Urothelium cell line (cell line): ENCODE measurements at regions not wholly inside any gene's neighbourhood (a gene's known extent, or its start where the extent isn't known, plus 50 kb on each side); places are given as distances from the start of the nearest gene placed in this dataset.

Source experiments
- DNase-seq: peaks from one replicate; pipeline ENCODE4 v3.0.0; 2011; ENCODE audit warnings: low spot score, mixed read lengths
- FAIRE-seq: peaks from 2 replicates; lab custom pipeline; 2011; peaks lifted over from hg19 to GRCh38; lab: Jason Lieb, UNC

DNA sequence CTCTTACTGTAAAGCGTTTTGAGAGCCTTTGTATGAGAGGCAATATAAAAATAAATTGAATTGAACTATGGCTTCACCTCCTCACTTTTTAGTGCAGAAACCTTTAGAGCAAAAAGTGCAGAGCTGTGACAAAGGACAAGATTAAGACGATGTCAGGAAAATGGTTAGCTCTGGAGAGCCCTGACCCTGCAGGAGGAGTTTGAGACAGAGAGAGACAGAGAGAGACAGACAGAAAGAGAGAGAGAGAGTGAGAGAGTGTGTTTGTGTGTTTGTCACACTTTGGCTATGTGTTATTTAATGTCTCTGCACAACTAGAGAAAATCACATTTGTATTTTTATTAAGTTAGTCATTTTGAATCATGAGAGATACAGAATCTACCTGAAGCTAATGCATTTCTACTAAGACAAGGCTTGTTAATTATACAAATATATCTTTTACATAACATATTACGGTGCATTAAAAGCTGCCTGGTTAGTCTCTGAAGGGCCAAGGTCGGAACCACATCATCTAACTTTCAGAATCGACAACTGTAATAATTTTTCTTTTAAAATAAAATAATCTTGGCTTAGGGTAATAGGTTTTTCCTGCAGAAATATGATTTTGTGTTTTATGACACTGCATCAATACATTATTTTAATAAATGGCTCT, 423.5 kb upstream of the ZEB2 start:
- FAIRE-seq (no peak), DNase-seq (no peak)

DNA sequence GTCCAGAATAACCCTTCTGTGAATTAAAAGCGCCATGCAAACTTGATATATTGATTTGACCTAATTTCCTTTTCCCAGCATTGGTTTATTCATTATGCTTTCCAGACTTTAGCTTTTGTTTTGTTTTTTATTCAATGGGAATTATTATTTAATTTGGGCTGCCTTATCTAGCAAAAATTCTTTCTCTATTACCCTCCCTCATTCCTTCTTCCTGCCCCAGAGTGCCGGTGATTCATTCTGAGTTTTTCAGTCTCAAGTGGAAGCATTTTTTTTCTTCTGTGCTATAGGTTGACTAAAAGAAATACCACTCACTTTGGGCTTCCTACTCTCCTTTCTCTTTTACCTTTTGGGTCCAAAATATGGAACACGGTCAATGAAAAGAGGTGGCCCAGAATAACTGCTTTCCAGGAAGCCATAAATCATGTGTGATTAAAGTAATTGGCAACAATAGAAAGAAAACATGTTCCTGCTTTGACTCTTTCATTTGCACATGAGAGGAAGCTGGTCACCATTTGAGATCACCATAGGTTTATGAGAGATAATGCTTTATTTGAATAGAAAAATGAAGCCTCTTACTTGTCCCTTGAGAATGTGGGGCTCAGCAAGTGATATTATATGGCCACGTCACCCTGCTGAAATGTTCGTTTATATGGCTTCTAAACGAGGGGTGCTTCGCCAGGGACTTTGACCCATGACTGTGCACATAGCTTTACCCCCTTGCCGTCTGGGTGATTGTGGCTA, 422.8 kb upstream of the ZEB2 start:
- DNase-seq (peak; percentile 11), FAIRE-seq (no peak)

DNA sequence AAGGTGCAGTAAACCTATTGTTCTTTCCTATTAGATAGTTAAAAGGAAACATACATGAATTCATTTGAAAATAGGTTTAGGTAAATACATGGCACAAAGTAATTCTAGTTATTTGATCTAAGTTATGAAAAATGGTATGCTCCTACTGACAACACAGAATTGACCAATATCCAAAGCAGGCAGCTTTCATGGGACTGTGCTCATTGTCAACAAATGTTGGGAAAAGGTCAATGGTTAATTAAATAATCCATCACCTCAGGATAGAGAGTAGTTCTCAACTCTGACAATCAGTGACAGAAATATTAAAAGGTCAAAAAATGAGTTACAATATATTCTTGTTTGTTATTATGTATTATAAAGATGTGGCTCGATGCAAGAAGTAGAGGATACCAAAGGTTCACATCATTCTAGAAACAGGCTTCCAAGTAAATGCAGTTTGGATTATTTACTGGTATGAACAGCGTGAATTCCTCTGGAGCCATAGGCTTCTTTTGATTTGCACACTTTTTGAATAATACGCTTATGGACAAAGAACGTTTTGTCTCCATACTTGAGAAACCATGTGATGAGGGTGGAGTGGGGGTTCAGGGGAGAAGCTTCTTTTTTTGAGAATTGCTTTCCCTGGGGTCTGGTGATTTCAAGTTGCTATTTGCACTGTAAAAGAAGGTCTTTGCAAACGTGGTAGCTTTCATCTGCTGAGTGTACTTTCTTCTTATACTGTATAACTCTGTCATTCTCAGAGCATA, 422.0 kb upstream of the ZEB2 start:
- FAIRE-seq (no peak), DNase-seq (no peak)

DNA sequence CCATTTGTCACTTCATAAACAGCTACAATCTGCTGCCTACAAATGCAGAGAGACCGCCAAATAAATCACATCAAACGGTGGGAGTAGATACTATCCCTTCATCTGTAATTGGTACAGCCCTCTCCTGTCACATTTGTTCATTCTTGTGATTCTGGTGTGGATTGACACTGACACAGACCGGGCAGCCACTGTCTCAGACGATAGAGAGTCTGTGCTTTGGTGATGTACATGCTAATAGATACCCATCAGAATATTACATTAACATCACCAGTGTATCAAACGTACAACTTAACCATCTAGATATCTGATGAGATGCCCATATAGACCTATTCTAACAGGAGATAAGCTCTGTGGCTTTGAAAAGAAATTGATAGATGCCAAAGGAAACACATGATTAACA, 419.7 kb upstream of the ZEB2 start:
- FAIRE-seq: no peak
- no peak for DNase-seq

DNA sequence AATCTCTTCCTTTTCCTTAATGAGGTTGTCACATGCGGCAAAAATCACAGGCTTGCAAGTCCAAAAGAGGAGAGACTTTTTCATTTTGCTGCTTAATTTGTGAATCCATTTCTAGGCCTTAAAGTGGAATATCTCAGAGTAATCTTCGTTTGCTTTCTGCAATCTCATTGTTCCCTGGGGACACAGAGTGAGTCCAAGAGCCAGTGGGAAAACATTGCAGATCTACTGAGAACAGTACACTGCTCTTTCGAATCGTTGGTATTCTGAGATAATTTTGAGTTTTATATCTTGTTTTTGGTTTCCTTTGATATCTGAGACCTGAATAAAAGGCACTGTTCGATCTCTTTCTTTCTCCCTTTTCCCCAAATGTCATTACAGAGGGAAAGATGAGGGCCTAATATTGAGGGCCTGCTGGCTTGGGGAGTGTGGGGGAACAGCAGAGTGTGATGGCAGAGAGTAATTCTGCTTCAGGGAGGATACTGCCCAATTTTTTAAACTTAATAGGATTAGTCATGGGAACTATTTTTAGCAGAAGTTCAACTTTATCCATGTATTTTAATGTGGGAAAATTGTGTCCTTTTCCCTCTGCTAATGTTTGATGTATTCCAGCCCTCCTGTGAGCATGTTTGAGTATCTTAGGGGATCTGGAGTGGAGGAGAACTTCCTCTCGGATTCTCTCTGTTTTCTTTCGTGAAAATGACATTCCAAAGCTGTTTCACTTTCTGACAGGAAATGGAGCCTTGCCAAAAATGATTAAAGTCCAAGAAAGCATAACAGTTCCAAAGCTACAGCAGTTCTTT, 418.2 kb upstream of the ZEB2 start:
- FAIRE-seq (no peak), DNase-seq (peak; percentile 18)

DNA sequence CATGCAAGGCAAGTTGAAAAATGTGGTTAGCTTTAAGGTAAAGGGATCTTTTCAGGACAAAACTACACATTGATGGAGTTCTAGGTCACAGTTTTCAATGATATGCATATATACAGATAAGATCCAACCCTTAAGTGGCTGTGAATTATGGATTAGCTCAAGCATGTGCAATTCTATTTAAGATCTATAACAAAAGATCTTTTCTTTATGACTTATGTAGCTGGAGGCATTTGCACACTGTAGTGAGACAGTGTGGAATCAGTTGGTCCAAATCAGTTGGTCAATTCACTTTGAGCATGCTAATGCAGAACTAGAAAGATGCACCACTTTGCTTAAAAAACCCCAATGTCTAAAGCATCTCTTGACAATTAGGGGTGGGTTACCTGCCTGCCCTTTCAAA, 417.1 kb upstream of the ZEB2 start:
- no peak for FAIRE-seq

DNA sequence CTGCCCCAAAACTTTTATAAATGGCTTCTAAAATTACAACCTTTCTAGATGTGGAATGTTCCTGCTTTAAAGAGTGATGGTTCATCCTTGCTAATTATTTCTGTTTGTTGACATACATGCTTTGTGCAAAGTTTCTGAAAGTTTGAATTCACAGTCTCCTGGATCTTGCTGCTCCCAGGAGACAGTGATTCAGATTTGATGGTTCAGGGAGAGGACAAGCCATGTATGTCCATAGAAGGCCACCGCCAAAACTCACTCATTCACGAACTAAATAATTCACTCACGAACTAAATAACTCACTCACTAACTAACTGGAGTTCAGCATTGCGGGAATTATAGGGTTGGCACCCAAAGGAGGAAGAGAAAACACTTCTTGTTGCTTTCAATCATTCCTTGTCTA, 416.5 kb upstream of the ZEB2 start:
- FAIRE-seq: no peak
- no peak for DNase-seq

More for the DNA sequence above, 417.1 kb upstream of the ZEB2 start:
- no peak for DNase-seq

DNA sequence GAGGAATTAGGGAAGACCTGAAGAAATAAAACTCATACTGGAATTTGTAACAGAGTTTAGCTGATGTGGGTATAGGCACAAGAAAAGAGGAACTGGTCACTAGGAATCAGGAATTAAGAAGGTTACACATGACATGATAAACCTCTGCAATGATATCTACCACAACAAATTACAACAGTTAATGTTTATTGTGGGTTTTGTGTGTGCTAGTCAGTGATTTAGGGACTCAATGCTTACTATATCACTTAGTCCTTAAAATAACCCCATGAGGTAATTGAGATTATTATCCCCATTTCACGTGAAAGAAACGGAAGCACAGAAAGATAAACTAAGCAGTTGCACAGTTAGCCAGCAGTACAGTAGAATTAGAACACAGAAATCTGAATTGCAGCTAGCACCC, 415.8 kb upstream of the ZEB2 start:
- FAIRE-seq: no peak
- no peak for DNase-seq

DNA sequence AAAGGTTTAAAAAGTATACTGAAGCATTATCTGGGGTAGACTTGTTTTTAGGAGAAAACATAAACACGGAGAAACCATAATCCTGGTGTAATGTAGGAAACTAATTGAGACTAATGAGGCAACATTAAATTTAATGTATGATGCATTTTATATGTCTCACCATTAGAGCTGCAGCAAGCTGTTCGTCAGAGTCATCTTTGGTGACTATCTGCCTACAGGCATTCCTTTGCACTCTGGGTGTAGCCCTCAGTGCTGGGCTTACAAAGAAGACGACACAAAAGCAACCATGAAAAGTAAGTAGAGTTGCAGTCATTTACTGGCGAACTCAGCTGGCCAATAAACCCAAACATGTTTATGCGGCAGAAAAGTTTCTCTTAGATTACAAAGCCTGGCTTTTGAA, 415.3 kb upstream of the ZEB2 start:
- DNase-seq: no peak
- FAIRE-seq: no peak

DNA sequence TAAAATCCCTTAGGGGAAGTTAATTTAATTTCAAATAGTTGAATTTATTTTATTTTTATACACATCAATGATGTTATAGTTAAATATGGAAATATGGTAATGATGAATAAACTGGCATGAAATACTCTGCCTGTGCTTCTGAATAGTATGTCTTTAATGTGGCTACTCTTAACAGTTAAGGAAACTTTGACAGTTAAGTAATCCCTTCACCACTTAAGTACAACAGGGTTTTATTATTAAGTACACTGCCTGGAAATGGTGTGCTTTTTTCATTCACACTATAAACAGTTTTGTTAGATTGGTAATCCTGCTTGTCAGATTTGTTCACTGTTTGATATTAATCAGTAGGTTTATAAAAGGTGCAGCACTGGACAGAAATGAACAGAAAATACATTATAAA, 412.0 kb upstream of the ZEB2 start:
- FAIRE-seq (no peak), DNase-seq (no peak)

DNA sequence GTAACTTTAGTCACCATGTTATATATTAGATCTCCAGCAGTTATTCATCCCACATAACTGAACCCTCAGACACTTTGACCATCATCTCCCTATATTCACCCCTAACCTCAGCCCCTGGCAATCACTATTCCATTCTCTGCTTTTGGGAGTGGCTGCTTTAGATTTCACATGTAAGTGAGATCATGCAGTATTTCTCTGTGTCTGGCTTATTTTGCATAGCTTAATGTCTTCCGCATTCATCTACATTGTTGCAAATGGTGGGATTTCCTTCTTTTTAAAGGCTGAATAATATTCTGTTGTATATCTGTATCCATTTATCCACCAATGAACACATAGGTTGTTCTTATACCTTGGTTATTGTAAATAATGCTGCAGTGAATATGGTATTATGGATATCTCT, 411.6 kb upstream of the ZEB2 start:
- FAIRE-seq: no peak

DNA sequence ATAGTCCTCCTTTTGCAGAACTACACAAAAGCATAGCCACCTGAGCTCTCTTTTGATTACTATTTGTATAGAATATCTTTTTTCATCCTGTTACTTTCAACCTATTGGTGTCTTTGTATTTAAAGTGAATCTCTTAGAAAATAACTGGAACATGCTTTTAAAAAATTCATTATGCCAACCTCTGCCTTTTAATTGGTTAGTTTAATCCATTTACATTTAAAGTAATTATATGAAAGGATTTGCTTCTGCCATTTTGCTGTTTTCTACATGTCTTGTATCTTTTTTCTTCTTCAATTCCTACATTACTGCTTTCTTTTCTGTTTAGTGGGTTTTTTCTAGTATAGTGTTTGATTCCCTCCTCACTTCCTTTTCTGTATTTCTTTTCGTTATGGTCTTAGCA, 407.5 kb upstream of the ZEB2 start:
- DNase-seq (no peak), FAIRE-seq (no peak)

More for the DNA sequence above, 411.6 kb upstream of the ZEB2 start:
- DNase-seq: no peak

DNA sequence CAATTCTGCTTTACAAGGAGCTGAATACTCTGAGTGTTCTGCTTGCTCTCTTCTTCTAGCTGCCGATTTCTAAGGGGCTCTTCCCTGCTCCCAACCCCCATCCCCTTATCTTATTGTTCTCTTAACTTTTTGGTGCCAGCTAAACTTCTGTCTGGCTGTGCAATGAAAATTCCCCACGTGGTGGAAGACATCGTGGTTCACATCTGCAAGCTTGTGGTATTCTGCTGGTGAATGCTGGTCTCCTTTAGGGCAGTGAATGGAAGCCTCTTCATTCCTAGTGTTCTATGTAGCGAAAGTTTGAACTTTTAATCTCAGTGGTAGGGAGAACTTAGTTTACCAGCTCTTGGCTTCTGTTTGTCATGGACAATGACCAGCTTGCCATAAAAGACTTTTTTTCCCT, 406.0 kb upstream of the ZEB2 start:
- no peak for FAIRE-seq

DNA sequence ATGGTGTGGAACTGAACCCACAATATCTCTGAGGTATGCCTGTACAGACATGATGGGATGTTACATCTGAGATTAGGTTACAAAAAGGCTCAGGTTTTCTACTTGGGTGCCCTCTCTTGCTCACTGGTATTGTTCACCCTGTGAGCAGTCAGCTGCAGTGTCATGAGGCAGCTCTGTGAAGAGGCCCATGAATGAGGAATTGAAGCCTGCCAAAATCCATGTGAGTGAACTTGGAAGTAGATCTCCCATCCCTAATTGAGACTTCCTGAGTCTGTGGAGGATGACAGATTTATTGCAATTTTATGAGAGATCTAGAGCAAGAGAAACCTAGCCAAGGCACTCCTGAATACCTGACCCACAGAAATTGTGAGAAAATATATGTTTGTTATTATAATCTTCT, 404.9 kb upstream of the ZEB2 start:
- DNase-seq: no peak
- FAIRE-seq: no peak

More for the DNA sequence above, 406.0 kb upstream of the ZEB2 start:
- DNase-seq: no peak

DNA sequence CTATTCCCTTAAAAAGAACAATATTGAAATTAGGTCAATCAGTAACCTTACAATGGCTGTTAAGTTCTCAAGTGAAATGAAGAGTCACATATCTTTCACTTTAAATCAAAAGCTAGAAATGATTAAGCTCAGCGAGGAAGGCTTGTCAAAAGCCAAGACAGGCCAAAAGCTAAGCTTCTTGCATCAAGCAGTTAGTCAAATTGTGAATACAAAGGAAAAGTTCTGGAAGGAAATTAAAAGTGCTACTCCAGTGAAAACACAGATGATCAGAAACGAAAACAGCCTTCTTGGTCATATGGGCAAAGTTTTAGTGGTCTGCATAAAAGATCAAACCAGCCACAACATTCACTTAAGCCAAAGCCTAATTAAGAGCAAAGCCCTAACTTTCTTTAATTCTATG, 402.6 kb upstream of the ZEB2 start:
- FAIRE-seq (no peak), DNase-seq (no peak)

DNA sequence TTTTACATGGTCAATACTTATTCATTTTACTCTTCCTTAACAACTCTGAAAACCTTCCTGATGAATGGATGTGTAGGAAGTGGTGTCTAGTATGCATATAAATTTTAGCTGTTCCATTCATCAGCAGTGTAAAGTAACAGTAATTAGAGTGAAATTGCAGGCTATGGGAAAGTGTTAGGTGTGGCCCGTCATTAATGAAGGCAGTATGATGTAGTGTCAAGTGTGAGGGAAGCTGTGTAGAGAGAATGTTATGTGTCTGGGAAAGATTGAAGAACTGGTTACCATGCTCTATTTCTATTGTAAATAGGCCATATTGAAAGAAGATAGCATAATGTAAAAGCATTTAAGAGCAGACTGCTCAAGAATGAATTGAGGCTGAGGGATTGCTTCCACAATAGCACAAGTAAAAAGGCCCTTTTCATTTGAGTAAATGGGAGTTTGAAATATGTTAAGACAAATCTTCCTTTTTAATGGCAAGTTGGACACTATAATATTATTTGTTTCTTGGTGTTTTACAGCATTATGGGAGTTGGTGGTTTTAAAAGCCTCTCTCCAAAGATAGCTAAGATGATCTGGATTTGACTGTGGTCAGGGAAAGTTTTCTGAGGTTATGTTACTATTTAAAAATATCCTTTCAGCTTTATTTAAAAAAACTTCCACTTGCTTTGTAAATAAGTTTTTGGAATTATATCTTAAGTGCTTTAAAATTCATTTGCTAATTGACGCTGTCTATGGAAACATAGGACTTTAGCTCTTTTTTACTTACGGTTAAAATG, 401.0 kb upstream of the ZEB2 start:
- no peak for DNase-seq
- no peak for FAIRE-seq

DNA sequence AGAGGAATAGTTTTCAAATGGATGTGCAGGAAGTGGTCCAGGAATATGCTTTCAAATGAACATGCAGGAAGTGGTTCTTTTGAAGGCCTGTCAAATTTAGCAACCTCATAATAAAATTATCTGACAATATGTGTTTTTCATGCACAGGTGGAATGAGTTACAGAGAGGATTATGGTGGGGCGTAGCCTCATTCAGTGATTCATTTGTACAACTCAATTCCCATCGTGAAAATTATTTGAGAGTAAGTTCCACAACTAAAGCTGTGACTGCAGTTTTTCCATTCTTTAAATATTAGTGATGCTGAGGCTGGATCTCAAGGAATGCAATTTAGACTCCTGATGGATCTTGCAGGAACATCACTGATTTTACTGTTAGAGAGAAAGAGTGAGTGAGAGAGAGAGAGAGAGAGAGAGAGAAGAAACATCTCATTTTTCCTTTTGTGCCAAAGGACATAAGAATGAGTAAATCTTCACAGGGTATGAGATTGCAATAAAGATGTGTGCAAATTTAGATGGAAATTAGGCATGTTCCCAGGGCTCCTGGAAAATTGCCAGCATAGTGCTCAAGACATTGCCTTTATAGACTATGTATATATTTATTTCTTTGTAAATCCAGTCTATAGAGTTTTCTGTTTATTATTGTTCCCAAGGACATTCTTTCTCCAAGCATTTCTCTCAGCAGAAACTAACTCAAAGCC, 394.9 kb upstream of the ZEB2 start:
- no peak for FAIRE-seq

DNA sequence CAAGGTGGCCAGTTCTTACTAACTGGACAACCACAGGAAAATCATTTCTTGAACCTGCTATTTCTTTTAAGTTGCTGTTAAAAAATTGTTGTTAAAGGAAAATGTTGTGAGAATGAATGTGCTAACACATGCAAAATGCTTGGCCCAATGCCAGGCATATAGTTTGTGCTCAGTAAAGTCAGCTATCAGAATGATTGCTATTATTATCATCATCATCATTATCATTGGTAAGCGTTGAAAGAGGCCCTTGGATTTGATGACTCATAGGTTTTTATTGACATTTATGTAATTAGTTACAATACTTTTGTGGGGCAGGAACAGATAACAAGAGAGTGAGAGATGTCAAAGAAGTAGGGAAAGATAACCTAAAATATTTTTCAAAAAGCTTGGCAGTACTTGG, 394.2 kb upstream of the ZEB2 start:
- DNase-seq (no peak), FAIRE-seq (no peak)

More for the DNA sequence above, 394.9 kb upstream of the ZEB2 start:
- DNase-seq: no peak

DNA sequence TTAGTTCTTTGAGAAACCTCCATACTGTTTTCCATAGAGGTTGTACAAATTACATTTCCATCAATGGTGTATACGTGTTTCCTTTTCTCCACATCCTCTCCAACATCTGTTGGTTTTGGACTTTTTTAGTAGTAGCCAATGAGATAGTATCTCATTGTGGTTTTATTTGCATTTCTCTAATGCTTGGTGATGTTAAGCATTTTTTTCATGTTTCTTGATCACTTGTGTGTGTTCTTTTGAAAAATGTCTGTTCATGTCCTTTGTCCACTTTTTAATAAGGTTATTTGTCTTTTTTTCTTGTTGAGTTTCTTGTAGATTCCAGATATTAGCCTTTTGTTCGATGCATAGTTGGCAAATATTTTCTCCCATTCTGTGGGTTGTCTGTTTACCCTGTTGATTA, 392.3 kb upstream of the ZEB2 start:
- FAIRE-seq: no peak

DNA sequence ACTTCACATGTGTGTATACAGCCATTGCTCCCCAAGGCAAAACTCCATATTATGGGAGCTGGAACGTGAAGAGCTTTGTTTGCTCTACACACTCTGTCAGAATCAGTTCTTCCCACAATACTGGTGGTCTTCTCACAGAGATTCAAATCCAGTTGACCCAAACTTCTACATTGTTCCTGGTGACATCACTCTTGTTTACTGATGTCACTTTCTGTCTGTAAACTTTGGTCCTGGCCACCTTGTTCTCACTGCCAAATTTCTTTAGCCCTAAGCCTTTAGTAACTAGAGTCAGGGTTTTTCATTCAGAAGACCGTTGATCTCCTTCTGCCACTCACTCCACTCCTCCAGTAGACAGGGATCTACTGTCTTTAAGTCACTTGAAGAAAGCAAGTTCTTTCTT, 386.0 kb upstream of the ZEB2 start:
- FAIRE-seq: no peak
- no peak for DNase-seq

More for the DNA sequence above, 392.3 kb upstream of the ZEB2 start:
- no peak for DNase-seq
